ENCODE measurements at regions not wholly inside any gene's neighbourhood (a gene's known extent, or its start where the extent isn't known, plus 50 kb on each side); places are given as distances from the start of the nearest gene placed in this dataset.

- no peak for DNase-seq
These were observed 364.6 kb downstream of the SHQ1 start for GRCh38 chr3:72483554-72484104.

GRCh38 chr3:72482589-72483321 is 365.5 kb downstream of the SHQ1 start:
- DNase-seq: no peak

GRCh38 chr3:72481542-72481941 is 366.7 kb downstream of the SHQ1 start:
- DNase-seq: no peak

DNA sequence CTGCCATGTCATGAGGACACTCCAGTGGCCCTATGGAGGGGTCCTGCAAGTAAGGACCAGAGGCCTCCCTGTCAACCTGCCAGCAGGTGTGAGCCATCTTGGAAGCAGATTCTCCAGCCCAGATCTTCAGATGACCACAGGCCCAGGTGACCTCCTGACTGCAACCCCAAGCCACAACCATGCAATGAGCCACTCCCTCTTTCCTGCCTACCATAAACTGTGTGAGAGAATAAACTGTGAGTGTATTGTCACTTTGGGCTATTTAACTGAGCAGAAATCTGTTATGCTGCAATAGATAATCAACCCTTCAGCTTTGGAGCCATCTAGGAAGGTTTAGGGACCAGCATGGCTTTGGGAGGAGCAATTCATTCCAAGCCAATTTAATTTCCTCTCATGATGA is 367.9 kb downstream of the SHQ1 start:
- no peak for DNase-seq

- DNase-seq: no peak
These were observed 368.5 kb downstream of the SHQ1 start for GRCh38 chr3:72479651-72480215.

DNA sequence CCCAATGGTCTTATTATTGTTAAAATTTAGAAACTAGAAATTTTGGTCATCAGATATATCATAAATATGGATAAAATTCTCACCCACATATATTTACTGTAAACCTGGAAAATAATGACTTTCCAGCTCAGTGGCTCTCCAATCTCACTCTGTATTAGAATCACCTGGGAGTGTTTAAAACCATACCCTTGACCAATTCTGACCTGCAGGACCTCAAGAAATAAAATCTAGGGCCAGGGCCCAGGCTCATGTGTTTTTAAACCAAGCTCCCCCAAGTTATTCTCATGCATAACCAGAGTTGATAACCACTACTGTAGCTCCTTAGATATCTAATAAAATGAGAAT is 372.1 kb downstream of the SHQ1 start:
- DNase-seq: no peak

GRCh38 chr3:72475258-72476138 is 372.7 kb downstream of the SHQ1 start:
- no peak for DNase-seq

DNA sequence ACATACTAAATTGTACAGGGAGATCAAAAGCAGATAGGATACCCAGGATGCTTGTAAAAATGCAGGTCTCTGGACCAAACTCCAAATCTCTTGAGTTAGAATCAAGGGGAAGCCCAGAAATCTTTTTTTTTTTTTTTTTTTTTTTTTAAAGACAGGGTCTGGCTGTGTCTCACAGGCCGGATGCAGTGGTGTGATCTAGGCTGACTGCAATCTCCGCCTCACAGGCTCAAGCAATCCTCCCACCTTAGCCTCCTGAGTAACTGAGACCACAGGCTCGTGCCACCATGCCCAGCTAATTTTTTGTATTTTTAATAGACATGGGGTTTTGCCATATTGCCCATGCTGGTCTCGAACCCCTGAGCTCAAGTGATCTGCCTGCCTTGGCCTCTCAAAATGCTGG is 373.5 kb downstream of the SHQ1 start:
- DNase-seq: no peak

- DNase-seq: no peak
These were observed 375.1 kb downstream of the SHQ1 start for GRCh38 chr3:72473156-72473555.

DNA sequence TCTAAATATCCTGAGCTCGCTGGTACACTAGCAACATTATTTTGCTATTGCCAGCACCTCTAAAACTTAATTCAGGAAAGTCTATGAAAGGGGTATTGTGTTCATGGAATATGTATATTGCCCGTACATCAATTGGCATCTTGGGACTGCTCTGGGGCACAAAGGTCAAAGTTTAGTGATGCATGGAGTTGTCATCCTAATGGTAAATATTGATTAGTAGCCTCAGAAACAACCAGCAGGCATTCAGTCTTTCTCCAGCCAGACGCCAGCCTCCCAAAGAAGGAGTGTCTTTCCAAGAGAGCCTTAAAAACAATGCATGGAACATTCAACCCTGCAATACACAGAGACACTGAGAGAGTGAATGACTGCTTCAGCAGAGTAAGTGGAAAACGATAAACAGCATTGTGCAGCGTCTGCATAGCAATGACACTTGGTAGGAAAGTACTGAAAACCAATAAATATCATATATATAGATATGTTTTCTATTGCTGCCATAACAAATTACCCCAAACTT is 377.3 kb downstream of the SHQ1 start:
- no peak for DNase-seq

GRCh38 chr3:72465853-72466252 is 382.4 kb downstream of the SHQ1 start:
- no peak for DNase-seq

DNA sequence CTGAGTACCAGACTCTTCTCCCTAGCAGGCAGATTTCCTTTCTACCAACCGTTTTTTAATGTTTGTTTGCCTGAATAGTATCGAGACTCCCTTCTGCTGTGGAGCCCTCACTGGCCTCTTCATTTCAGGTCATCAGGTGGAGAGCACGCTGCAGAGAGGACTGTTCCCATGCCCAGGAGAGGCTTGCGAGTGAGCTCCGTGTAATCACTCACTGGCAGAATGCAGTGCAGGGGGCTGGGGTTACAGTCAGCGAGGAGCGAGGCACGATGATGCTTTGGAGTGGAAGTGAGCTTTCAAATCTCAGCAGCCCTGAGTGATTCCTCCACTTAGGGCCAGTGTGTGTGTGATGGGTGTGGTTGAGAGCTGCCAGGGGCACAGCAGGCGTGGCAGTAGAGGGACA is 385.2 kb downstream of the SHQ1 start:
- DNase-seq: no peak

DNA sequence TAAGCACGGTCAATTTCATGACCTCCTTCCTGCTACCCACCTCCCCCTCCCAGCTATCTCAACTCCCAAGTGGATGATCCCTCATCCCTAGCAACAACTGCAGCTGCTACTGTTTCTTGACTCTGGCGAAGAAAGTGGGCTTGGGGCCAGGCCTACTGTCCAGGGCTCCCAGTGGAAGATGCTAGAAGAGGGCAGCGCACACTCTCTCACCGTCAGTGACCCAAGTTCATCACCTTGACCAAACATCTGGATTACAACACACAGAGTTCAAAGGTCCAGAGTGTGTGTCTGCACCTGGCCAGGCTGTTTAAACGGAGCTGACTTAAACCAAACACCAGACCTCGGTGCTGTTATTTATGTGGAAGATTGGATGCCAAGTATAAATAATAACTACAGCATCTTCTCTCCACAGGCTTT is 385.6 kb downstream of the SHQ1 start:
- DNase-seq: no peak

GRCh38 chr3:72461787-72462186 is 386.5 kb downstream of the SHQ1 start:
- DNase-seq: no peak

DNA sequence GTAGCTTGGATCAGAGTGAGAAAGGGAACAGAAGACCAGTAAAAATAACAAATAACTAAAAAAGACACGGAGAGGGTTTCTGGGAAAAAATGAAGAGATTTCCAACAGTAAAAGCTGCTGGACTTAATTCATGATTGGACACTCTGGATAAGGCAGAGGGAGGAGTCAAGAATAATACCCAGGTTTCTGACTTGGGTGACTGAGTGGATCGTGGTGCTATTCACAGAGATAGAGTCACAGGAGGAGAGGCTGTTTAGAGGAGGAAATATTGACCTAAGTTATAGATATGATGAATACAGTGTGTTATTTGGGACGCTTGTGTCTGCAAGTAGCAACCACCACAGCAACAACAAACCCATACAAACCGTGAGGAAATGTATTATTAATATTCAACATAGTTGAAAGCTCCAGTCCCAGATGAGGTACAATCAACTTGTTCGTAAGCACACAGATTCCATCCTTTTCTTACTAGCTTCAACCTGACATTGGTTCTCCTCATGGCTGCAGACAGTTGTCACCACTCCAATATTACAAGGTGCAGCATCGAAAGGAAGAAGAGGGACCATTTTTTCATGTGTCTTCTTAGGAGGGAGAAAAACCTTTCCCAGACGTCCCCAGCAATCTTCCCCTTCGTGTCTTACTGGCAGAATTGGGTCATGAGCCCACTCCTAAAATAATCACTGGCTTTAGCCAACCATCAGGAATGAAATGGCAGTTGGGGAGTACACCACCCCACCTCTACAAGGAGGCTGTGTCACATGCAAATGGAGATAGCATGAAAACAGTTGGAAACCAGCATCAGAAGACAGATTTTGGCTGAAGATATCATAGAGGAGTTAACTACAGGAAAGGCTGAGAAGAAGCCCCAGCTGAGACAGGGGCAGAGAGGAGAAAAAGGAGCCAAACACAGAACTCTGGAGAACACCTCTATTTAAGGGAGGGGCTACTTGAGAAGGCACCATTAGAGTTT is 387.8 kb downstream of the SHQ1 start:
- no peak for DNase-seq

GRCh38 chr3:72459588-72459987 is 388.7 kb downstream of the SHQ1 start:
- no peak for DNase-seq

DNA sequence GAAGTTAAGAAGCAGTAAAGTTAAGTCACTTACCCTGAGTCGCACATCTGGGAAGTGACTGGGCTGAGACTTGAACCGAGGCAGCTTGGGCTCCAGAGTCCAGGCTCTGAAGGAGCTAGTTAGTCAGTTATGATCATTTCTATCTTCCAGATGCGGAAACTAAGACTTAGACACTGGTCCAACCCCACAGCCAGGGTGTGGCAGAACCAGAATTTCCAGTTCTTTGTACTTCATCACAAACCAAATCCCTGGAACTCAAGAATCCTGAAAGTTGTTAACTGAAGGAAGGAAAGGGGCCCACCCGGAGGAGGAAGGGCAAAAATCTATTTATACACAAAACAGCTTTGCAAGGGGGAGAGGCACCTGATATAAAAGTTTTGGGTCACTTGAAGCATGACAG is 389.9 kb downstream of the SHQ1 start:
- no peak for DNase-seq

DNA sequence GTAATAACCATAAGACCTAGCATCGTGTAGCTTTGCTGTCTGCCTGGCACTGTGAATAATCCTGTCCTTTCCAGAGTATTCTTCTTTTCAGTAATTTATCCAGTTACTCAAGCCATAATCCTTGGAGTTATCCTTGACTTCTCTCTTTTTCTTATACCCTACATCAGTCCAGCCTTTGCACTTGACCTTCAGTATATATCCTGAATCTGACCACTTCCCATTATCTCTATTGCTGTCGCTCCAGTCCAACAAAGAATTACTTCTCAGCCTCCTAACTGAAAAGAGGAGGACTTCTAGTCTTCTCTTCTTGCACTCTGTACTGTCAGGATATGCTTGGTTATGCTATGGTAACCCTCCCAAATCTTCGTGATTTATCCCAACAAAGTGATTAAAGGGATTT is 393.8 kb downstream of the SHQ1 start:
- no peak for DNase-seq

GRCh38 chr3:72453706-72454105 is 394.5 kb downstream of the SHQ1 start:
- DNase-seq: no peak

DNA sequence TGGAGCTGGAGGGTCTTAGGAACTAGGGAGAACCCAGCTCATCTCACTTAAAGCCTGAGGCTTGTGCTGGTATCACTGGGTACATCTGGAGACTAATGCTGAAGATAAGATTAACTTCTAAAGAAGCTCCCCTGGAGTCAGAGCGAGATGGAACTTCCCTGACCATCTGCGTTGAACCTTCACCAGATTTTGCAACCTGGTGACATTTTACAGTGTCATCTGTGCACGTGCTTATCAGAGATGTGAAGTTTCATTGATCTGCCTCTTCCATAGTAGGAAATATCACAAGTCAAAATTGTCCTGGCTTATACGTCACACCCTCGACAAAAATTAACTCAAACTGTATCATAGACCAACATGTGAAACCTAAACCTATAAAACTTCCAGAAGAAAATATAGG is 395.5 kb downstream of the SHQ1 start:
- no peak for DNase-seq

DNA sequence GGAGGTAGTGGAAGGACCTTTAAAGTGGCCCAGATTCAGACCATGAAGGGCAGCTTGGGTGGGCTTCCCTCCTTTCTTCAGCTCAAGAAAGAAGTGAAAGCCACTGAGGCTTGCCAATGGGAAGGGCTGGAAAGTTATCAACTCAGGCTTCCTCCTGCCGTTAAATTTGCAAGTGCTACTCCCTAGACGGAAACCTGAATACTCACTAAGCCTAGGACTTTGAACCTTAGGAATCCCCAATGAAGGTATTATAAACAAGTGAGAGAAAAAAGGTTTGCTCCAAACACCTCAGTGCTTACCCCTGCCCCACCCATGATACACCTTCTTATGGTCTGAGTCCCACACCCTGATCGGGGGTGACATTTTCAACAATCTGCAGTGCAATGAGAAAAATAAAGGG is 396.4 kb downstream of the SHQ1 start:
- DNase-seq: no peak

GRCh38 chr3:72449551-72449950 is 398.7 kb downstream of the SHQ1 start:
- no peak for DNase-seq

Measured in NCI-H1105 treated with DMSO at 0.1 percent for 48 hours (cell line).